ENCODE measurements at regions not wholly inside any gene's neighbourhood (a gene's known extent, or its start where the extent isn't known, plus 50 kb on each side); places are given as distances from the start of the nearest gene placed in this dataset.
A peak's percentile ranks its signal among the peaks of the same experiment; 100 is the strongest.

DNA sequence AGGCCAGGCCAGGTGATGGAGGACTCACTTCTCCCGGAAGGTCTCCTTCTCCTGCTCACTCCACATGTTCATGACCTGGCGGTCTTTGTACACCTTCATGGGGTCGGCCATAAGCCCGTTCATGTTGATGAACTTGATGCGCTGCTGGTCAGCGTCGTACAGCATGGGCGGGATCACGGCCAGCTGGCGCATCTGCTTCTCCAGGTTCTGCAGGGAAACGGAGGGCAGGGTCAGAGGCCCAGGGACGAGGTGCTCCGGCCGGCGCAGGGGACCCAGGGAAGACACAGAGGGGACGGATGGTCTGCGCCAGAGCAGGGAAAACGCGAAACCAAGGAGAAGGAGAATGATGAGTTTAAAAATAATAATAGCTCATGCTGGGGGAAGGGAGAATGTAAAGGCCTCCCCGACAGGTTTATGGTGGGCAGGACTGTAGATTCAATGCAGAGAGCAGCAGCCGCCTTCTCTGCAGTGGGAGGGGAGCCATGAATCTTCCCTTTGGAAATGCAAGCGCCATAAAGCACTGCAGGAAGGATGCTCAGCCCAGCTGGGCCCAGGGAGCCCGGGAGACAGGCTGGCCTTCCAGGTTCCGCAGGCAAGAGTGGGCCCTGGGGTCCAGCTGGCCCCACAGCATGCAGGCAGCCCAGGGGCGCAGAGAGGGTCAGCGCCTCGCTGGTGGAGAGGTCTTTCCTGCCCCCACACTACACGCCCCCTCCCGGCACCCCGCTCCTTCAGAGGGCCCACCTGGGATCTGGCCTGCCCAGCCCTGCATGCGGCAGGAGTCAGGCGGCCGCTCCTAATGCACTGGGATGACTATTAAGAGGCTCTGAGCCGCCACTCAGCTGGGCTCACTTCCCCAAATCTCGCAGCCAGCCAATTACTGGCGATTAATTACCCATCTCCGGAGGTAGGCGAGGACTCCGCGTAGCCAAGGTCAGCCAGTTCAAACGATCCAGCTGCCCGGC lies 132.0 kb downstream of the RFLNA start:
- peaks cover 25% of the 10 kb centered on the region for H3K36me3 ChIP-seq (ENCODE audit: insufficient read depth, low read length)
- no peak overlapping the region for H3K27ac ChIP-seq (ENCODE audit: low read depth, low read length)
- Mint-ChIP-seq H3K9me3 (no peaks in the 10 kb centered on the region), H3K27ac (no peak overlapping the region), H3K4me1 (peaks cover 3 to 18% (median 18%) of the 10 kb centered on the region in 3 donors), H3K36me3 (peaks cover 0 to 70% (median 8%) of the 10 kb centered on the region in 3 donors), H3K4me3 (peak overlapping the region in 1 of 7 donors; percentile 45), H3K27me3 (no peaks in the 10 kb centered on the region)
- no peak for DNase-seq
- H3K9me3 ChIP-seq (ENCODE audit: low read length) = no peaks in the 10 kb centered on the region
- no peaks in the 10 kb centered on the region for H3K27me3 ChIP-seq (ENCODE audit: insufficient read depth, low read length, poor library complexity, severe bottlenecking)
- POLR2A ChIA-PET = no interaction called here
- no peak overlapping the region for H3K4me3 ChIP-seq (ENCODE audit: low read length)
- CTCF ChIA-PET = no interaction called here
- no peaks in the 10 kb centered on the region for H3K4me1 ChIP-seq (ENCODE audit: insufficient read depth, low read length)

DNA sequence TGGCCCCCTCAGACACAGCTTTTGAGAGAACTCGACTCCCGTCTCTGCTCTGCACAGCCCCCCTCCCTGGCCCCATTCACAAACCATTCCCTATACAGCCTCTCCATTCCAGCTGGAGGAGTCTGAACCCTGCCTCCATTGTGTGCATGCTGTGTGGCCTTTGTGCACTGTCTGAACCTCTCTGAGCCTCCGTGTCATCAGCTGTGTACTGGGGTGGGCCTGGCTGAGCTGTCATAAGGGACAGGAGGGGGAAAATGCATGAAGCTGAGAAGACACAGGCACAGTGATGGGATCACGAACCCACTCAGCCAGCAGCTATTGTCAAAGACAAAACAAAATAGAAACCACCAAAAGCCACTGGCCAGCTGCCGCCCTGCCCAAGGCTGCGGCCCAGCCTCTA lies 130.8 kb downstream of the RFLNA start:
- CTCF ChIA-PET = no interaction called here
- H3K9me3 ChIP-seq (ENCODE audit: low read length) = no peaks in the 10 kb centered on the region
- Mint-ChIP-seq H3K4me1 (peaks cover 0 to 11% (median 8%) of the 10 kb centered on the region in 3 donors), H3K27ac (peak overlapping the region in 3 of 8 donors; percentile 23 to 75 (median 52)), H3K9me3 (no peaks in the 10 kb centered on the region), H3K36me3 (peaks cover 0 to 74% (median 8%) of the 10 kb centered on the region in 3 donors), H3K27me3 (no peaks in the 10 kb centered on the region), H3K4me3 (no peak overlapping the region)
- no peak overlapping the region for H3K4me3 ChIP-seq (ENCODE audit: low read length)
- POLR2A ChIA-PET = no interaction called here
- H3K27me3 ChIP-seq (ENCODE audit: insufficient read depth, low read length, poor library complexity, severe bottlenecking) = no peaks in the 10 kb centered on the region
- H3K4me1 ChIP-seq (ENCODE audit: insufficient read depth, low read length) = no peaks in the 10 kb centered on the region
- H3K36me3 ChIP-seq (ENCODE audit: insufficient read depth, low read length) = peaks cover 21% of the 10 kb centered on the region
- no peak overlapping the region for H3K27ac ChIP-seq (ENCODE audit: low read depth, low read length)
- no peak for DNase-seq

DNA sequence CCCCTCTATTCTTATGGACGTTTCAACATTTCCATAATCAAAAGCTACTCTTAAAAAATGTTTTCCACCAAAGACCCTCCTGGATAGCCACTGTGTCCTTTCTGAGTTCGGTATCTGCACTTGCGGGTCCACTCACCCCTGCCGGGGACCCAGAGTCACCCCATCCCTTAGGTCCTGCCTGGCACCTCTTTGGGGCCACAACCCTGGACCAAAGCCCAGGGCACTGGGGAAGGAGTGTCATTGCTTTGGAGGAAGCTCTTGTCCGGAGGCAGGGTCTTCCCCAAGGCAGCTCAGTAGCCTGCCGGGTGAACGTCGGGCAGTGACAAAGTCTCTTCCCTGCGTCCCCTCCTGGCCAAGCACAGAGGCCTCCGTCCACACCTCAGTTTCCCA lies 129.6 kb downstream of the RFLNA start:
- ChIA-PET CTCF (no interaction called here), POLR2A (no interaction called here)
- no peaks in the 10 kb centered on the region for H3K9me3 Mint-ChIP-seq
- Histone ChIP-seq H3K36me3 (ENCODE audit: insufficient read depth, low read length) (peaks cover 19% of the 10 kb centered on the region), H3K4me3 (ENCODE audit: low read length) (no peak overlapping the region), H3K9me3 (ENCODE audit: low read length) (no peaks in the 10 kb centered on the region), H3K27me3 (ENCODE audit: insufficient read depth, low read length, poor library complexity, severe bottlenecking) (no peaks in the 10 kb centered on the region), H3K27ac (ENCODE audit: low read depth, low read length) (no peak overlapping the region), H3K4me1 (ENCODE audit: insufficient read depth, low read length) (no peaks in the 10 kb centered on the region)
- no peak for DNase-seq
- no peak overlapping the region for H3K4me3 Mint-ChIP-seq
- H3K27ac Mint-ChIP-seq = peak overlapping the region in 1 of 8 donors; percentile 50
- peaks cover 0 to 77% (median 8%) of the 10 kb centered on the region in 3 donors for H3K36me3 Mint-ChIP-seq
- H3K27me3 Mint-ChIP-seq = no peaks in the 10 kb centered on the region
- peaks cover 0 to 5% (median 5%) of the 10 kb centered on the region in 3 donors for H3K4me1 Mint-ChIP-seq

DNA sequence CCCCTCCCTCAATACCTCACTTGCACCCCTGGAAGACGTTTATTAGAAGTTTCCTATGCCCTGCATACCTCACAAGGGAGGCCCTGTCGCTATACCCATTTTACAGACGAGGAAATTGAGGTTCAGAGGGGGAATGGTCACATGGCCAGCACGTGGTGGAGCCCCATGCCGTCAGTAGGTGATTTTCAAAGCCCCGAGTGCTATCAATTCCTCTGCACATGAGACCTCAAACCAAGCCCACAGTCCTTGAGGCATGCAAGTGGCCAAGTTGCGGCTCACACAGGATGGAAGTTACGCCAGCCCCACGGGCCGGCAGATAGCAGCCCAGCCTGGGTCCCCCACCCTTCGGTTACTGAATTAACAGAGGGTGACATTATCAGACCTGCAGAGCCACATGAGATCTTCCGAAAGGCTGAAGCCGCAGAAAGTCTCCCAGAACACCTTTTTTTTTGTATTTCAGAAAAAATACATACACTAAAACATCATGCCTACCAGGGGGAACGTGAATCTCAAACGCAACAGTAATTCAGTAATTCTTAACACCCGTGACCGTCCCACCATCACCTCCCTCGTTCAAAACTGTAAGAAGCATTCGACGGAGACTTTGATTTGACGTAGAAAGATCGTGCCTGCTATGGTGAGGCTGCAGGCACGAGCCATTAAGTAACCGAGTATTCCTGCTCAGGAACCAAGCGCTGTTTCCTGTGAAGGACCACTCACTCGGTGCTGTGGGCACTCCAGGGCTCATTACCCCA lies 129.0 kb downstream of the RFLNA start:
- peak overlapping the region; percentile 74 for H3K27ac ChIP-seq (ENCODE audit: low read depth, low read length)
- Mint-ChIP-seq H3K27me3 (no peaks in the 10 kb centered on the region), H3K36me3 (peaks cover 3 to 82% (median 14%) of the 10 kb centered on the region in 3 donors), H3K4me3 (no peak overlapping the region), H3K4me1 (peaks cover 0 to 5% (median 5%) of the 10 kb centered on the region in 3 donors), H3K9me3 (no peaks in the 10 kb centered on the region), H3K27ac (peak overlapping the region in 3 of 8 donors; percentile 14 to 74 (median 50))
- H3K27me3 ChIP-seq (ENCODE audit: insufficient read depth, low read length, poor library complexity, severe bottlenecking) = no peaks in the 10 kb centered on the region
- H3K4me1 ChIP-seq (ENCODE audit: insufficient read depth, low read length) = no peaks in the 10 kb centered on the region
- peaks cover 23% of the 10 kb centered on the region for H3K36me3 ChIP-seq (ENCODE audit: insufficient read depth, low read length)
- CTCF ChIA-PET = no interaction called here
- no peaks in the 10 kb centered on the region for H3K9me3 ChIP-seq (ENCODE audit: low read length)
- H3K4me3 ChIP-seq (ENCODE audit: low read length) = no peak overlapping the region
- POLR2A ChIA-PET = no interaction called here
- DNase-seq = peak in 1 of 5 donors; percentile 30

DNA sequence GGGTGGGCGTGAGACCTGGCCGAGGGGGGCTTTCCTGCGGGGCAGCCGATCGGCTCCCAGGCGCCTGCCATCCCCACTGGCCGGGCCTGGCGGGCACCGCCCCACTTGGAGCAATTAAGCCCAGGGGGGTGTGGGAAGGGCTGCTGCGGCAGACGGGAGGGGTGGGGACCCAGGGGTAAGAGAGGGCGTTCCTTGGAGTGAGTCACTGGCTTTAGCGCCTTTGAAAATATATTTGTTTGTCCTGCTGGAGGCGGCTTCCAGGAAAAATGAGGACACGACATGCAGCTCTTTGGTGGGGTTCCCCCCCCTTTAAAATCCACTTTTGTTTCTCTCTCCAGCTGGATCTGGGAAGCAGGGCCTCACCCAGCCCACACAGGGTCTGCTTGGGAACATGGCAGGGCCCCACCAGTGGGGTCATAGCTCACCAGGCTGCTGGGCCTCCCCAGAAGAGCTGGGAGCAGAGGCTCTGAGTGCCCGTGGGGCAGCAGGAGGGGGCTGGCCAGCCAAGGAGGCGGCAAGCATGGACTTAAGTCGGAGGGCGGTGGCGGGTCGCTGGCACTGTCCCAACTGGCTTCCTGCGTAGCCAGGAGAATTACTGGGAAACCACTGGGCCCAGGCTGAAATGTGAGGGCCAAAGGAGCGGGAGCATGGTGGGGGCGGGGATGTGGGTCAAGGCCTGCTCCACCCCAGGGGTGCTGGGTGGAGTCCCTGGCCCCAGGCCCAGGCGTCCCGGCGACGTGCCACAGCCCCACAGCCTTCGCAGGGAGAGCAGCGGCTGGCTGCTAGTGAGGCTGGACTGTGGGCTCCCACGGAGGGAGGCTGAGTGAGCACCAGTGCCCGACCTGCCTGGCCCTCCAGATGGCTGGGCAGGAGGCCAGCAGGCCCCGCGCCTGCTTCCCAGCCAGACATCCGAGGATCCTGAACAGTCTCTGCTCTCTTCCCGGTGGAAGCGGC lies 128.0 kb downstream of the RFLNA start:
- Mint-ChIP-seq H3K9me3 (no peaks in the 10 kb centered on the region), H3K36me3 (peaks cover 5 to 83% (median 17%) of the 10 kb centered on the region in 3 donors), H3K27ac (peak overlapping the region in 1 of 8 donors; percentile 74), H3K4me3 (no peak overlapping the region), H3K27me3 (no peaks in the 10 kb centered on the region), H3K4me1 (peaks cover 0 to 5% (median 0%) of the 10 kb centered on the region in 3 donors)
- Histone ChIP-seq H3K9me3 (ENCODE audit: low read length) (no peaks in the 10 kb centered on the region), H3K27me3 (ENCODE audit: insufficient read depth, low read length, poor library complexity, severe bottlenecking) (no peaks in the 10 kb centered on the region), H3K27ac (ENCODE audit: low read depth, low read length) (peak overlapping the region; percentile 74), H3K36me3 (ENCODE audit: insufficient read depth, low read length) (peaks cover 23% of the 10 kb centered on the region), H3K4me1 (ENCODE audit: insufficient read depth, low read length) (no peaks in the 10 kb centered on the region), H3K4me3 (ENCODE audit: low read length) (no peak overlapping the region)
- ChIA-PET CTCF (no interaction called here), POLR2A (no interaction called here)
- no peak for DNase-seq

DNA sequence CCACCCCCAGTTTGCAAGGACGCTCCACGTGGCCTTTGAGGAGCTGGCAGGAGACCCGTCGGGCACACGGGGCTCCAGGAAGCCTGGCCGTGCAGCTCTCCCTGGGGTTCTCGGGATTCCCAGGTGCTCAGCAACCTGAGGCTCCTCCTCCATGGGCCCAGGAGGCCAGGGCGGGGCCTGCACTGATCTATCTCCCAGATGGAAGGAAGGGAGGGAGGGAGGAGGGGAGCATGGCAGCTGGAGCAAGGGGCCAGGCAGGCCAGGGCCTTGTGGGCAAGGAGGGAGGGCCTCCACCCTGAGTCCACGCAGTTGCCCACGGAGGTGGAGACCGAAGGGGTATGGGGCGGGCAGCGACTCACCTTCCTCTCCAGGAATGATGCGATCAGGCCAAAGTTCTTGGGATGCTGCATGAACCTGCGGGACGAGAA lies 127.3 kb downstream of the RFLNA start:
- Mint-ChIP-seq H3K4me1 (peaks cover 0 to 10% (median 0%) of the 10 kb centered on the region in 3 donors), H3K9me3 (no peaks in the 10 kb centered on the region), H3K4me3 (no peak overlapping the region), H3K27ac (no peak overlapping the region), H3K36me3 (peaks cover 5 to 83% (median 17%) of the 10 kb centered on the region in 3 donors), H3K27me3 (no peaks in the 10 kb centered on the region)
- Histone ChIP-seq H3K27ac (ENCODE audit: low read depth, low read length) (peak overlapping the region; percentile 74), H3K4me3 (ENCODE audit: low read length) (no peak overlapping the region), H3K27me3 (ENCODE audit: insufficient read depth, low read length, poor library complexity, severe bottlenecking) (no peaks in the 10 kb centered on the region), H3K9me3 (ENCODE audit: low read length) (no peaks in the 10 kb centered on the region), H3K4me1 (ENCODE audit: insufficient read depth, low read length) (no peaks in the 10 kb centered on the region), H3K36me3 (ENCODE audit: insufficient read depth, low read length) (peaks cover 23% of the 10 kb centered on the region)
- ChIA-PET POLR2A (no interaction called here), CTCF (no interaction called here)
- no peak for DNase-seq

DNA sequence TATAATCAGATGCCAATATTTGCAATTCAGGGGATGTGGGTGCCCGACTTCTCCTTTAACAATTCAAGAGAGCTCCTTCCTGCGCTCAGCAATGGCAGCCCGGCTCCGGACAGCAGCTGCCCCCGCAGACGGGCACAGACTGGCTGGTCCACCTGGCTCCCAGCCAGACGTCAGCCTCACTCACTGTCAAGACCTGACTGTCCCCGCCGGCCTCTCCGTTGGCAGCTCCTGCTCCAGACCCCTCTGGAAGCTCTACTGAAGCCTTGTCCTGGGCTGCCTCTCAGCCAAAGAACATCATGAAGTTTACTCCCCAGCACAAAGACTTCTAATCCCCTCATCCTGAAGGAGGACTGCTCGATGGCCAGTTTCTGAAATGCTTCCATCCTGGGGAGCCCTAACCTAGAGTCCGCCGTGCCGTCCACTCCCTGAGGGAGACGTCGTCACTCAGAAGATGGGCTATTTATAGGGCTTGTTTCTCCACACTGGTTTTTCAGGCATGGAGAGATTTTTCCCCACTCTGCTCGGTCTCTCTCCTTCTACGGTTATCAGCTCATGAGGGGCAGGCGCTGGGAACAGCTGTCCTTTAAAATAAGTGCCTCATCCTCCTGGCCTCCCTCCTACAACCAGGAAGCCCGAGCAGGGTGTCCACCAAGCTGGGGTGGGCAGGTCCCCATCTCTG lies 126.2 kb downstream of the RFLNA start:
- peak overlapping the region in 1 of 7 donors; percentile 18 for H3K4me3 Mint-ChIP-seq
- Histone ChIP-seq H3K4me3 (ENCODE audit: low read length) (no peak overlapping the region), H3K36me3 (ENCODE audit: insufficient read depth, low read length) (peaks cover 23% of the 10 kb centered on the region), H3K9me3 (ENCODE audit: low read length) (no peaks in the 10 kb centered on the region), H3K4me1 (ENCODE audit: insufficient read depth, low read length) (no peaks in the 10 kb centered on the region), H3K27me3 (ENCODE audit: insufficient read depth, low read length, poor library complexity, severe bottlenecking) (no peaks in the 10 kb centered on the region), H3K27ac (ENCODE audit: low read depth, low read length) (no peak overlapping the region)
- no peaks in the 10 kb centered on the region for H3K27me3 Mint-ChIP-seq
- peaks cover 5 to 81% (median 16%) of the 10 kb centered on the region in 3 donors for H3K36me3 Mint-ChIP-seq
- H3K9me3 Mint-ChIP-seq = no peaks in the 10 kb centered on the region
- H3K4me1 Mint-ChIP-seq = peaks cover 0 to 10% (median 0%) of the 10 kb centered on the region in 3 donors
- no peak for DNase-seq
- CTCF ChIA-PET = no interaction called here
- POLR2A ChIA-PET = no interaction called here
- H3K27ac Mint-ChIP-seq = no peak overlapping the region
